H9 (cell line): ENCODE measurements at regions not wholly inside any gene's neighbourhood (a gene's known extent, or its start where the extent isn't known, plus 50 kb on each side); places are given as distances from the start of the nearest gene placed in this dataset.

Experiments used
- DNase-seq: peaks from one replicate; pipeline ENCODE4 v3.0.0-alpha.2; 2017
- H2AFZ ChIP-seq: one replicate; pipeline ENCODE4 v1.6.1; 2013; ENCODE audit warnings: mild to moderate bottlenecking, low read length, control low read depth, moderate library complexity
- H2AK5ac ChIP-seq: 2 replicates; pipeline ENCODE4 v1.6.1; 2013; ENCODE audit warnings: low read length, control low read depth, mixed read lengths; ENCODE audit not compliant: insufficient read length
- H2BK120ac ChIP-seq: one replicate; pipeline ENCODE4 v1.6.1; 2013; ENCODE audit warnings: low read depth, mild to moderate bottlenecking, low read length, control low read depth, inconsistent platforms; ENCODE audit not compliant: poor library complexity, severe bottlenecking
- H2BK12ac ChIP-seq: 2 replicates; pipeline ENCODE4 v1.6.1; 2013; ENCODE audit warnings: low read length, control low read depth, mixed read lengths, low read depth; ENCODE audit not compliant: insufficient read length
- H2BK15ac ChIP-seq: 2 replicates; pipeline ENCODE4 v1.6.1; 2013; ENCODE audit warnings: low read depth, low read length, control low read depth
- H2BK20ac ChIP-seq: one replicate; pipeline ENCODE4 v1.6.1; 2013; ENCODE audit warnings: low read depth, mild to moderate bottlenecking, low read length, control low read depth, inconsistent platforms; ENCODE audit not compliant: poor library complexity, severe bottlenecking
- H2BK5ac ChIP-seq: 2 replicates; pipeline ENCODE4 v1.6.1; 2013; ENCODE audit warnings: low read length, control low read depth, mixed read lengths; ENCODE audit not compliant: insufficient read length
- H3K14ac ChIP-seq: 2 replicates; pipeline ENCODE4 v1.6.1; 2013; ENCODE audit warnings: low read length, control low read depth; ENCODE audit not compliant: insufficient read depth
- H3K18ac ChIP-seq: 2 replicates; pipeline ENCODE4 v1.6.1; 2013; ENCODE audit warnings: low read depth, mild to moderate bottlenecking, mixed read lengths, low read length, control low read depth; ENCODE audit not compliant: insufficient read length
- H3K23ac ChIP-seq: 2 replicates; pipeline ENCODE4 v1.6.1; 2013; ENCODE audit warnings: low read length, control low read depth, mixed read lengths, low read depth; ENCODE audit not compliant: insufficient read length
- H3K23me2 ChIP-seq: 2 replicates; pipeline ENCODE4 v1.6.1; 2013; ENCODE audit warnings: low read depth, mild to moderate bottlenecking, mixed read lengths, low read length, control low read depth; ENCODE audit not compliant: insufficient read length, poor library complexity, severe bottlenecking
- H3K27ac ChIP-seq: 2 replicates; pipeline ENCODE4 v1.5.1; 2013; ENCODE audit warnings: low read length, control low read depth, mixed read lengths, low read depth; ENCODE audit not compliant: insufficient read length
- H3K27me3 ChIP-seq: 2 replicates; pipeline ENCODE4 v1.6.1; 2013; ENCODE audit warnings: low read length, control low read depth, inconsistent platforms; ENCODE audit not compliant: insufficient read depth
- H3K4ac ChIP-seq: 2 replicates; pipeline ENCODE4 v1.6.1; 2013; ENCODE audit warnings: low read depth, mild to moderate bottlenecking, control low read depth, inconsistent platforms, low read length, moderate library complexity
- H3K4me1 ChIP-seq: 2 replicates; pipeline ENCODE4 v1.6.1; 2013; ENCODE audit warnings: low read length, control low read depth, inconsistent platforms; ENCODE audit not compliant: insufficient read depth
- H3K4me2 ChIP-seq: 2 replicates; pipeline ENCODE4 v1.6.1; 2013; ENCODE audit warnings: low read length, control low read depth, mixed read lengths; ENCODE audit not compliant: insufficient read length, insufficient read depth
- H3K56ac ChIP-seq: 2 replicates; pipeline ENCODE4 v1.6.1; 2013; ENCODE audit warnings: low read depth, mild to moderate bottlenecking, mixed read lengths, low read length, control low read depth; ENCODE audit not compliant: insufficient read length
- H3K79me1 ChIP-seq: 2 replicates; pipeline ENCODE4 v1.6.1; 2013; ENCODE audit warnings: low read depth, mild to moderate bottlenecking, moderate library complexity, low read length, control low read depth, inconsistent platforms; ENCODE audit not compliant: insufficient read depth, poor library complexity, severe bottlenecking
- H3K79me2 ChIP-seq: 2 replicates; pipeline ENCODE4 v1.6.1; 2013; ENCODE audit warnings: low read length, control low read depth, inconsistent platforms; ENCODE audit not compliant: insufficient read depth
- H3K9ac ChIP-seq: 2 replicates; pipeline ENCODE4 v1.6.1; 2013; ENCODE audit warnings: low read length, control low read depth, mixed read lengths; ENCODE audit not compliant: insufficient read length; ENCODE audit errors: extremely low read depth
- H3K9me3 ChIP-seq: one replicate; pipeline ENCODE4 v1.6.1; 2013; ENCODE audit warnings: low read depth, low read length, inconsistent platforms; ENCODE audit not compliant: control insufficient read depth
- H3T11ph ChIP-seq: one replicate; pipeline ENCODE4 v1.6.1; 2013; ENCODE audit warnings: mild to moderate bottlenecking, low read length, control low read depth, inconsistent platforms
- H4K20me1 ChIP-seq: one replicate; pipeline ENCODE4 v1.6.1; 2013; ENCODE audit not compliant: control insufficient read depth, insufficient read length, insufficient read depth
- H4K5ac ChIP-seq: 2 replicates; pipeline ENCODE4 v1.6.1; 2013; ENCODE audit warnings: low read depth, mild to moderate bottlenecking, mixed read lengths, low read length, control low read depth; ENCODE audit not compliant: insufficient read length
- H4K8ac ChIP-seq: replicated peaks from 2 replicates; pipeline ENCODE4 v1.6.1; 2013; ENCODE audit warnings: low read length, control low read depth, mixed read lengths, low read depth; ENCODE audit not compliant: insufficient read length
- H4K91ac ChIP-seq: 2 replicates; pipeline ENCODE4 v1.6.1; 2013; ENCODE audit warnings: low read depth, mild to moderate bottlenecking, moderate library complexity, mixed read lengths, low read length, control low read depth; ENCODE audit not compliant: insufficient read length
- H3K27ac Mint-ChIP-seq, 3 experiments: 2 replicates in 2 of 3; 3 replicates in 1 of 3; pipeline ENCODE4 v1.8.0; 2020 to 2021; ENCODE audit warnings: mixed read lengths in 3 of 3, mild to moderate bottlenecking in 1 of 3, moderate library complexity in 1 of 3
- H3K27me3 Mint-ChIP-seq: 2 replicates; pipeline ENCODE4 v1.8.0; 2021; ENCODE audit warnings: low read depth, mild to moderate bottlenecking, moderate library complexity, mixed read lengths
- H3K36me3 Mint-ChIP-seq, 3 experiments: 2 replicates in 2 of 3; 3 replicates in 1 of 3; pipeline ENCODE4 v1.8.0; 2020 to 2021; ENCODE audit warnings: low read depth in 3 of 3, mixed read lengths in 3 of 3; ENCODE audit not compliant: insufficient read depth in 1 of 3
- H3K4me1 Mint-ChIP-seq, 2 experiments: 2 replicates each; pipeline ENCODE4 v1.8.0; 2020; ENCODE audit warnings: mixed read lengths in 2 of 2
- H3K4me3 Mint-ChIP-seq, 2 experiments: 2 replicates in 1 of 2; 3 replicates in 1 of 2; pipeline ENCODE4 v1.8.0; 2020 to 2021; ENCODE audit warnings: mild to moderate bottlenecking in 2 of 2, mixed read lengths in 2 of 2, moderate library complexity in 1 of 2
- H3K9me3 Mint-ChIP-seq, 2 experiments: 2 replicates in 1 of 2; 3 replicates in 1 of 2; pipeline ENCODE4 v1.8.0; 2020; ENCODE audit warnings: mild to moderate bottlenecking in 2 of 2, mixed read lengths in 2 of 2, moderate library complexity in 1 of 2
- CTCF ChIP-seq: fragments of 200-600 bp; sonication (generic); conservative IDR thresholded peaks from 3 replicates; pipeline ENCODE4 v1.8.0; 2021; ENCODE audit warnings: antibody characterized with exemption, mild to moderate bottlenecking
- WGBS: extraction: QIAGEN DNeasy Blood & Tissue Kit; methylation state at CpG from one replicate; pipeline ENCODE4 v1.1.7; 2013; ENCODE audit warnings: missing lambda C conversion rate, low lambda C conversion rate, mixed read lengths; ENCODE audit not compliant: insufficient read length; ENCODE audit errors: extremely low coverage; 5-methylcytosine and 5-hydroxymethylcytosine counted together

- H2BK20ac ChIP-seq, result no peak overlapping the region
- H2BK120ac ChIP-seq, result no peak overlapping the region
- no peak overlapping the region for H4K8ac ChIP-seq
- H2AFZ ChIP-seq, result no peak overlapping the region
- H3K79me2 ChIP-seq, result no peaks in the 10 kb centered on the region
- no peak overlapping the region for H3K4ac ChIP-seq
- H2BK15ac ChIP-seq, result no peak overlapping the region
- H3K56ac ChIP-seq, result no peak overlapping the region
- no peak overlapping the region for H3K14ac ChIP-seq
- TF ChIP-seq CTCF, result no peak
- H3K4me1 ChIP-seq, result no peaks in the 10 kb centered on the region
- no peak overlapping the region for H3K4me2 ChIP-seq
- no peak overlapping the region for H3K4me3 Mint-ChIP-seq
- no peak overlapping the region for H3T11ph ChIP-seq
- no peak overlapping the region for H2BK5ac ChIP-seq
- no peak overlapping the region for H4K91ac ChIP-seq
- peaks cover 3% of the 10 kb centered on the region in 2 experiments; a peak in 3 of 5 replicates for H3K9me3 Mint-ChIP-seq
- H3K27me3 ChIP-seq, result no peaks in the 10 kb centered on the region
- H3K4me1 Mint-ChIP-seq, result peaks cover 0 to 4% of the 10 kb centered on the region in 2 experiments; a peak in 1 of 4 replicates
- H3K36me3 Mint-ChIP-seq, result peaks cover 0 to 5% (median 0%) of the 10 kb centered on the region in 3 experiments; a peak in 4 of 7 replicates
- H3K27ac Mint-ChIP-seq, result no peak overlapping the region
- H3K27me3 Mint-ChIP-seq, result no peaks in the 10 kb centered on the region
- H3K23me2 ChIP-seq, result no peaks in the 10 kb centered on the region
- no peak overlapping the region for H3K9ac ChIP-seq
- no peak overlapping the region for H2AK5ac ChIP-seq
- no peaks in the 10 kb centered on the region for H3K9me3 ChIP-seq
- H4K20me1 ChIP-seq, result no peaks in the 10 kb centered on the region
- H3K79me1 ChIP-seq, result no peaks in the 10 kb centered on the region
- no peak overlapping the region for H2BK12ac ChIP-seq
- no peak overlapping the region for H4K5ac ChIP-seq
- H3K23ac ChIP-seq, result no peak overlapping the region
- no peak overlapping the region for H3K18ac ChIP-seq
- WGBS, result no CpG with 5 or more reads among the region's 2 CpGs
- DNase-seq, result no peak
- no peak overlapping the region for H3K27ac ChIP-seq
These were observed 422.1 kb downstream of the DMAC1 start for GRCh38 chr9:7377489-7377888.
